GM21717 (cell line): ENCODE measurements at regions not wholly inside any gene's neighbourhood (a gene's known extent, or its start where the extent isn't known, plus 50 kb on each side); places are given as distances from the start of the nearest gene placed in this dataset.
"Not testable (repeated sequence)": the region's sequence is repeated elsewhere in the genome, so short reads cannot be mapped to it uniquely, and the experiment has no call there.

Experiments
- ATAC-seq: cut with Tn5 transposase; IDR thresholded peaks from one replicate; pipeline ENCODE4 v1.9.1; 2021; ENCODE audit warnings: mild to moderate bottlenecking, moderate library complexity; ENCODE audit not compliant: unreplicated experiment

GRCh38 chr5:51156838-51157237 is 226.4 kb upstream of the ISL1 start:
- no peak for ATAC-seq

- ATAC-seq: no peak
Observed at GRCh38 chr5:51159164-51159563, 224.1 kb upstream of the ISL1 start.

GRCh38 chr5:51159606-51160005 is 223.6 kb upstream of the ISL1 start:
- ATAC-seq: no peak

GRCh38 chr5:51162245-51162644 is 221.0 kb upstream of the ISL1 start:
- ATAC-seq: no peak

- ATAC-seq: not testable (repeated sequence)
Observed at GRCh38 chr5:51165621-51166020, 217.6 kb upstream of the ISL1 start.

- no peak for ATAC-seq
Observed at GRCh38 chr5:51172903-51173626, 210.2 kb upstream of the ISL1 start.

- ATAC-seq: no peak
Observed at GRCh38 chr5:51181208-51181894, 201.9 kb upstream of the ISL1 start.

- no peak for ATAC-seq
Observed at GRCh38 chr5:51185850-51186329, 197.4 kb upstream of the ISL1 start.

GRCh38 chr5:51188001-51188591 is 195.2 kb upstream of the ISL1 start:
- no peak for ATAC-seq

GRCh38 chr5:51194671-51195070 is 188.6 kb upstream of the ISL1 start:
- no peak for ATAC-seq

- no peak for ATAC-seq
Observed at GRCh38 chr5:51201024-51201423, 182.2 kb upstream of the ISL1 start.

- ATAC-seq: no peak
Observed at GRCh38 chr5:51201708-51202107, 181.5 kb upstream of the ISL1 start.

- no peak for ATAC-seq
Observed at GRCh38 chr5:51202161-51202560, 181.1 kb upstream of the ISL1 start.

- peak; percentile 78 for ATAC-seq
Observed at GRCh38 chr5:51203598-51203997, 179.7 kb upstream of the ISL1 start.

GRCh38 chr5:51208296-51208695 is 175.0 kb upstream of the ISL1 start:
- ATAC-seq: no peak

- no peak for ATAC-seq
Observed at GRCh38 chr5:51214746-51215145, 168.5 kb upstream of the ISL1 start.

GRCh38 chr5:51225789-51226742 is 157.2 kb upstream of the ISL1 start:
- no peak for ATAC-seq

GRCh38 chr5:51227963-51228470 is 155.2 kb upstream of the ISL1 start:
- ATAC-seq: no peak

GRCh38 chr5:51230336-51230735 is 152.9 kb upstream of the ISL1 start:
- no peak for ATAC-seq

GRCh38 chr5:51242456-51242855 is 140.8 kb upstream of the ISL1 start:
- no peak for ATAC-seq

- ATAC-seq: not testable (repeated sequence)
Observed at GRCh38 chr5:51250957-51251356, 132.3 kb upstream of the ISL1 start.
